HEK293 (cell line): ENCODE measurements at regions not wholly inside any gene's neighbourhood (a gene's known extent, or its start where the extent isn't known, plus 50 kb on each side); places are given as distances from the start of the nearest gene placed in this dataset.

ENCODE experiments used
- ATF2 ChIP-seq: fragments of 450-650 bp; formaldehyde crosslinking; IDR thresholded peaks from 2 replicates; pipeline ENCODE4 v1.5.1; 2016; ENCODE audit warnings: missing biosample characterization, missing genetic modification characterization, low read depth
- MZF1 ChIP-seq: fragments of 450-650 bp; formaldehyde crosslinking; IDR thresholded peaks from 2 replicates; pipeline ENCODE4 v1.5.1; 2017; ENCODE audit warnings: missing biosample characterization, missing genetic modification characterization, borderline replicate concordance
- REPIN1 ChIP-seq: fragments of 450-650 bp; formaldehyde crosslinking; IDR thresholded peaks from 2 replicates; pipeline ENCODE4 v1.5.1; 2017; ENCODE audit warnings: missing biosample characterization, missing genetic modification characterization, low read depth
- ZNF10 ChIP-seq: fragments of 450-650 bp; formaldehyde crosslinking; IDR thresholded peaks from 2 replicates; pipeline ENCODE4 v1.5.1; 2017; ENCODE audit warnings: missing biosample characterization, missing genetic modification characterization
- ZNF174 ChIP-seq: fragments of 450-650 bp; formaldehyde crosslinking; IDR thresholded peaks from 2 replicates; pipeline ENCODE4 v1.5.0; 2017; ENCODE audit warnings: missing biosample characterization, mild to moderate bottlenecking, missing genetic modification characterization
- ZNF24 ChIP-seq: fragments of 450-650 bp; formaldehyde crosslinking; IDR thresholded peaks from 2 replicates; pipeline ENCODE4 v1.5.1; 2016; ENCODE audit warnings: missing biosample characterization, missing genetic modification characterization
- ZNF311 ChIP-seq: fragments of 450-650 bp; formaldehyde crosslinking; IDR thresholded peaks from 2 replicates; pipeline ENCODE4 v1.5.1; 2017; ENCODE audit warnings: missing biosample characterization, missing genetic modification characterization, borderline replicate concordance
- ZNF670 ChIP-seq: fragments of 450-650 bp; formaldehyde crosslinking; IDR thresholded peaks from 2 replicates; pipeline ENCODE4 v1.5.1; 2016; ENCODE audit warnings: missing biosample characterization, missing genetic modification characterization, low read depth
- ZNF747 ChIP-seq: fragments of 450-650 bp; formaldehyde crosslinking; IDR thresholded peaks from 2 replicates; pipeline ENCODE4 v1.5.1; 2016; ENCODE audit warnings: missing biosample characterization, missing genetic modification characterization
- TF ChIP-seq, protein P1 (sequence below): fragments of 450-650 bp; formaldehyde crosslinking; IDR thresholded peaks from 2 replicates; pipeline ENCODE4 v1.5.1; 2016; ENCODE audit warnings: missing biosample characterization, missing genetic modification characterization
- TF ChIP-seq, protein P2 (sequence below): fragments of 450-650 bp; formaldehyde crosslinking; IDR thresholded peaks from 2 replicates; pipeline ENCODE4 v1.5.1; 2016; ENCODE audit warnings: missing biosample characterization, missing genetic modification characterization
- TF ChIP-seq, protein P3 (sequence below): fragments of 450-650 bp; formaldehyde crosslinking; IDR thresholded peaks from 2 replicates; pipeline ENCODE4 v1.5.1; 2016; ENCODE audit warnings: missing biosample characterization, missing genetic modification characterization
- TF ChIP-seq, protein P4 (sequence below): fragments of 450-650 bp; formaldehyde crosslinking; IDR thresholded peaks from 2 replicates; pipeline ENCODE4 v1.5.1; 2016; ENCODE audit warnings: missing biosample characterization, missing genetic modification characterization

- TF ChIP-seq, protein P1, sequence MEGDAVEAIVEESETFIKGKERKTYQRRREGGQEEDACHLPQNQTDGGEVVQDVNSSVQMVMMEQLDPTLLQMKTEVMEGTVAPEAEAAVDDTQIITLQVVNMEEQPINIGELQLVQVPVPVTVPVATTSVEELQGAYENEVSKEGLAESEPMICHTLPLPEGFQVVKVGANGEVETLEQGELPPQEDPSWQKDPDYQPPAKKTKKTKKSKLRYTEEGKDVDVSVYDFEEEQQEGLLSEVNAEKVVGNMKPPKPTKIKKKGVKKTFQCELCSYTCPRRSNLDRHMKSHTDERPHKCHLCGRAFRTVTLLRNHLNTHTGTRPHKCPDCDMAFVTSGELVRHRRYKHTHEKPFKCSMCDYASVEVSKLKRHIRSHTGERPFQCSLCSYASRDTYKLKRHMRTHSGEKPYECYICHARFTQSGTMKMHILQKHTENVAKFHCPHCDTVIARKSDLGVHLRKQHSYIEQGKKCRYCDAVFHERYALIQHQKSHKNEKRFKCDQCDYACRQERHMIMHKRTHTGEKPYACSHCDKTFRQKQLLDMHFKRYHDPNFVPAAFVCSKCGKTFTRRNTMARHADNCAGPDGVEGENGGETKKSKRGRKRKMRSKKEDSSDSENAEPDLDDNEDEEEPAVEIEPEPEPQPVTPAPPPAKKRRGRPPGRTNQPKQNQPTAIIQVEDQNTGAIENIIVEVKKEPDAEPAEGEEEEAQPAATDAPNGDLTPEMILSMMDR (tag by site-specific recombination) = no peak
- TF ChIP-seq ATF2 (tag by site-specific recombination) (no peak), REPIN1 (tag by site-specific recombination) (no peak), MZF1 (tag by site-specific recombination) (no peak), ZNF10 (tag by site-specific recombination) (no peak), ZNF670 (no peak), ZNF747 (tag by site-specific recombination) (no peak), ZNF174 (tag by site-specific recombination) (no peak), ZNF24 (tag by site-specific recombination) (no peak), ZNF311 (tag by site-specific recombination) (no peak)
- TF ChIP-seq, protein P2, sequence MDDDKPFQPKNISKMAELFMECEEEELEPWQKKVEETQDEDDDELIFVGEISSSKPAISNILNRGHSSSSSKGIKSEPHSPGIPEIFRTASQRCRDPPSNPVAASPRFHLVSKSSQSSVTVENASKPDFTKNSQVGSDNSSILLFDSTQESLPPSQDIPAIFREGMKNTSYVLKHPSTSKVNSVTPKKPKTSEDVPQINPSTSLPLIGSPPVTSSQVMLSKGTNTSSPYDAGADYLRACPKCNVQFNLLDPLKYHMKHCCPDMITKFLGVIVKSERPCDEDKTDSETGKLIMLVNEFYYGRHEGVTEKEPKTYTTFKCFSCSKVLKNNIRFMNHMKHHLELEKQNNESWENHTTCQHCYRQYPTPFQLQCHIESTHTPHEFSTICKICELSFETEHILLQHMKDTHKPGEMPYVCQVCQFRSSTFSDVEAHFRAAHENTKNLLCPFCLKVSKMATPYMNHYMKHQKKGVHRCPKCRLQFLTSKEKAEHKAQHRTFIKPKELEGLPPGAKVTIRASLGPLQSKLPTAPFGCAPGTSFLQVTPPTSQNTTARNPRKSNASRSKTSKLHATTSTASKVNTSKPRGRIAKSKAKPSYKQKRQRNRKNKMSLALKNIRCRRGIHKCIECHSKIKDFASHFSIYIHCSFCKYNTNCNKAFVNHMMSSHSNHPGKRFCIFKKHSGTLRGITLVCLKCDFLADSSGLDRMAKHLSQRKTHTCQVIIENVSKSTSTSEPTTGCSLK (tag by site-specific recombination) = no peak
- TF ChIP-seq, protein P3, sequence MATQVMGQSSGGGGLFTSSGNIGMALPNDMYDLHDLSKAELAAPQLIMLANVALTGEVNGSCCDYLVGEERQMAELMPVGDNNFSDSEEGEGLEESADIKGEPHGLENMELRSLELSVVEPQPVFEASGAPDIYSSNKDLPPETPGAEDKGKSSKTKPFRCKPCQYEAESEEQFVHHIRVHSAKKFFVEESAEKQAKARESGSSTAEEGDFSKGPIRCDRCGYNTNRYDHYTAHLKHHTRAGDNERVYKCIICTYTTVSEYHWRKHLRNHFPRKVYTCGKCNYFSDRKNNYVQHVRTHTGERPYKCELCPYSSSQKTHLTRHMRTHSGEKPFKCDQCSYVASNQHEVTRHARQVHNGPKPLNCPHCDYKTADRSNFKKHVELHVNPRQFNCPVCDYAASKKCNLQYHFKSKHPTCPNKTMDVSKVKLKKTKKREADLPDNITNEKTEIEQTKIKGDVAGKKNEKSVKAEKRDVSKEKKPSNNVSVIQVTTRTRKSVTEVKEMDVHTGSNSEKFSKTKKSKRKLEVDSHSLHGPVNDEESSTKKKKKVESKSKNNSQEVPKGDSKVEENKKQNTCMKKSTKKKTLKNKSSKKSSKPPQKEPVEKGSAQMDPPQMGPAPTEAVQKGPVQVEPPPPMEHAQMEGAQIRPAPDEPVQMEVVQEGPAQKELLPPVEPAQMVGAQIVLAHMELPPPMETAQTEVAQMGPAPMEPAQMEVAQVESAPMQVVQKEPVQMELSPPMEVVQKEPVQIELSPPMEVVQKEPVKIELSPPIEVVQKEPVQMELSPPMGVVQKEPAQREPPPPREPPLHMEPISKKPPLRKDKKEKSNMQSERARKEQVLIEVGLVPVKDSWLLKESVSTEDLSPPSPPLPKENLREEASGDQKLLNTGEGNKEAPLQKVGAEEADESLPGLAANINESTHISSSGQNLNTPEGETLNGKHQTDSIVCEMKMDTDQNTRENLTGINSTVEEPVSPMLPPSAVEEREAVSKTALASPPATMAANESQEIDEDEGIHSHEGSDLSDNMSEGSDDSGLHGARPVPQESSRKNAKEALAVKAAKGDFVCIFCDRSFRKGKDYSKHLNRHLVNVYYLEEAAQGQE (tag by site-specific recombination) = no peak
- TF ChIP-seq, protein P4, sequence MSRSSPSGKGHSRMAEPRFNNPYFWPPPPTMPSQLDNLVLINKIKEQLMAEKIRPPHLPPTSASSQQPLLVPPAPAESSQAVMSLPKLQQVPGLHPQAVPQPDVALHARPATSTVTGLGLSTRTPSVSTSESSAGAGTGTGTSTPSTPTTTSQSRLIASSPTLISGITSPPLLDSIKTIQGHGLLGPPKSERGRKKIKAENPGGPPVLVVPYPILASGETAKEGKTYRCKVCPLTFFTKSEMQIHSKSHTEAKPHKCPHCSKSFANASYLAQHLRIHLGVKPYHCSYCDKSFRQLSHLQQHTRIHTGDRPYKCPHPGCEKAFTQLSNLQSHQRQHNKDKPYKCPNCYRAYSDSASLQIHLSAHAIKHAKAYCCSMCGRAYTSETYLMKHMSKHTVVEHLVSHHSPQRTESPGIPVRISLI (tag by site-specific recombination) = no peak
Observed at GRCh38 chr5:180439911-180440769, 54.0 kb upstream of the CNOT6 start.
